ENCODE measurements at regions not wholly inside any gene's neighbourhood (a gene's known extent, or its start where the extent isn't known, plus 50 kb on each side); places are given as distances from the start of the nearest gene placed in this dataset.
A peak's percentile ranks its signal among the peaks of the same experiment; 100 is the strongest.

- DNase-seq (ENCODE audit: low spot score): no peak
These were observed 151.2 kb upstream of the TNR start for GRCh38 chr1:175894581-175894980.

- no peak for DNase-seq (ENCODE audit: low spot score)
These were observed 149.8 kb upstream of the TNR start for GRCh38 chr1:175893192-175893591.

- no peak for DNase-seq (ENCODE audit: low spot score)
These were observed 149.3 kb upstream of the TNR start for GRCh38 chr1:175892686-175893085.

- DNase-seq (ENCODE audit: low spot score): no peak
These were observed 148.5 kb upstream of the TNR start for GRCh38 chr1:175891783-175892309.

GRCh38 chr1:175890958-175891357 is 147.6 kb upstream of the TNR start:
- no peak for DNase-seq (ENCODE audit: low spot score)

- DNase-seq (ENCODE audit: low spot score): no peak
These were observed 146.5 kb upstream of the TNR start for GRCh38 chr1:175889848-175890247.

GRCh38 chr1:175888996-175889395 is 145.6 kb upstream of the TNR start:
- DNase-seq (ENCODE audit: low spot score): no peak

- peak; percentile 72 for DNase-seq (ENCODE audit: low spot score)
These were observed 144.6 kb upstream of the TNR start for GRCh38 chr1:175887981-175888428.

GRCh38 chr1:175887521-175887920 is 144.1 kb upstream of the TNR start:
- DNase-seq (ENCODE audit: low spot score): no peak

- DNase-seq (ENCODE audit: low spot score): peak; percentile 53
These were observed 141.9 kb upstream of the TNR start for GRCh38 chr1:175885326-175885725.

- DNase-seq (ENCODE audit: low spot score): no peak
These were observed 141.0 kb upstream of the TNR start for GRCh38 chr1:175884369-175884768.

GRCh38 chr1:175882192-175882591 is 138.8 kb upstream of the TNR start:
- DNase-seq (ENCODE audit: low spot score): no peak

- DNase-seq (ENCODE audit: low spot score): no peak
These were observed 138.0 kb upstream of the TNR start for GRCh38 chr1:175881246-175881976.

- DNase-seq (ENCODE audit: low spot score): no peak
These were observed 135.4 kb upstream of the TNR start for GRCh38 chr1:175878775-175879174.

GRCh38 chr1:175877939-175878737 is 134.7 kb upstream of the TNR start:
- no peak for DNase-seq (ENCODE audit: low spot score)

GRCh38 chr1:175875556-175875955 is 132.2 kb upstream of the TNR start:
- no peak for DNase-seq (ENCODE audit: low spot score)

GRCh38 chr1:175874081-175874480 is 130.7 kb upstream of the TNR start:
- DNase-seq (ENCODE audit: low spot score): no peak

GRCh38 chr1:175873290-175873935 is 130.0 kb upstream of the TNR start:
- DNase-seq (ENCODE audit: low spot score): no peak

GRCh38 chr1:175872588-175872987 is 129.2 kb upstream of the TNR start:
- DNase-seq (ENCODE audit: low spot score): no peak

GRCh38 chr1:175871647-175872046 is 128.3 kb upstream of the TNR start:
- DNase-seq (ENCODE audit: low spot score): no peak

- no peak for DNase-seq (ENCODE audit: low spot score)
These were observed 126.8 kb upstream of the TNR start for GRCh38 chr1:175870217-175870616.

- no peak for DNase-seq (ENCODE audit: low spot score)
These were observed 123.4 kb upstream of the TNR start for GRCh38 chr1:175866776-175867175.
